HG02610 (cell line): ENCODE measurements at regions not wholly inside any gene's neighbourhood (a gene's known extent, or its start where the extent isn't known, plus 50 kb on each side); places are given as distances from the start of the nearest gene placed in this dataset.
"Not testable (repeated sequence)": the region's sequence is repeated elsewhere in the genome, so short reads cannot be mapped to it uniquely, and the experiment has no call there.

Experiments
- ATAC-seq: cut with Tn5 transposase; IDR thresholded peaks from one replicate; pipeline ENCODE4 v1.9.1; 2021; ENCODE audit warnings: mild to moderate bottlenecking, moderate library complexity; ENCODE audit not compliant: unreplicated experiment

DNA sequence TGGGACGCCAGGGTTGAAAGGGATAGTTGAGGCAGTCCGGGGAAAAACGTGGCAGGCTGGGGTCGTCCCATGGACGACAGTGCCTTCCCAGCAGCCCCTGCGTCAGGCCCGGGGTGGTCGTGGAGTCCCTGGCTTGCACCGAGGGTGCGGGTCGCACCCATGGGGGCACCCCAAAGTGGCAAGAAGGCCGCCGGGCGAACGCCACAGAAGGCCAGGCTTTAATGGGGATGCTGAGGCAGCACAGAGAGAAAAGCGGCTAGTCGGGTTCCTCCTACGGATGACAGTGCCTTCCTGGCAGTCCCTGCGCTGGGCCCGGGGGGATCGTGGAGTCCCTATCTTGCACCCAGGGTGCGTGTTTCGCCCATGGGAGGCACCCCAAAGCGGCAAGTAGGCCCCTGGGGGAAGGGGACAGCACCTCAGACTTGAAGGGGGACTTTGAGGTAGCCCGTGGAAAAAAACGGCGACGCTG lies 158.6 kb upstream of the ALG10B start:
- ATAC-seq: no peak

GRCh38 chr12:38158428-38159091 lies 158.0 kb upstream of the ALG10B start:
- no peak for ATAC-seq

- ATAC-seq: no peak
Observed at GRCh38 chr12:38159092-38159551, 157.5 kb upstream of the ALG10B start.

DNA sequence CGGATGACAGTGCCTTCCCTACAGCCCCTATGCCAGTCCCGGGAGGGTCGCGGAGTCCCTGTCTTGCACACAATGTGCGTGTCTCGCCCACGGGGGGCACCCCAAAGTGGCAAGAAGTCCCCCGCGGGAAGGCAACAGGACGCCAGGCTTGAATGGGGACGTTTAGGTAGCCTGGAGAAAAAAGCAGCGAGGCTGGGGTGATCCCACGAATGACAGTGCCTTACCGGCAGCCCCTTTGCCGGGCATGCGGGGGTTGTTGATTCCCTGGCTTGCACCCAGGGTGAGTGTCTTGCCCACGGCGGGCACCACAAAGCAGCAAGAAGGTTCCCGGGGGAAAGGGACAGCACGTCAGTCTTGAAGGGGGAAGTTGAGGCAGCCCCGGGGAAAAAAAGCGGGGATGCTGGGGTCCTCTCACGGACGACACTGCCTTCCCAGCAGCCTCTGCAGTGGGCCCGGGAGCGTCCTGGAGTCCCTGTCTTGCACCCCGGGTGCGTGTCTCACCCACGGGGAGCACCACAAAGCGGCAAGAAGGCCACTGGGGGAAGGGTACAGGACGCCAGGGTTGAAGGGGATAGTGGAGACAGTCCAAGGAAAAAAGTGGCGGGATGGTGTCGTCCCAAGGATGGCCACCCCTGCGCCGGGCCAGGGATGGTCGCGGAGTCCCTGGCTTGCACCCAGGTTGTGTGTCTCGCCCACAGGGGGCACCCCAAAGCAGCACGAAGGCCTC lies 156.8 kb upstream of the ALG10B start:
- no peak for ATAC-seq

DNA sequence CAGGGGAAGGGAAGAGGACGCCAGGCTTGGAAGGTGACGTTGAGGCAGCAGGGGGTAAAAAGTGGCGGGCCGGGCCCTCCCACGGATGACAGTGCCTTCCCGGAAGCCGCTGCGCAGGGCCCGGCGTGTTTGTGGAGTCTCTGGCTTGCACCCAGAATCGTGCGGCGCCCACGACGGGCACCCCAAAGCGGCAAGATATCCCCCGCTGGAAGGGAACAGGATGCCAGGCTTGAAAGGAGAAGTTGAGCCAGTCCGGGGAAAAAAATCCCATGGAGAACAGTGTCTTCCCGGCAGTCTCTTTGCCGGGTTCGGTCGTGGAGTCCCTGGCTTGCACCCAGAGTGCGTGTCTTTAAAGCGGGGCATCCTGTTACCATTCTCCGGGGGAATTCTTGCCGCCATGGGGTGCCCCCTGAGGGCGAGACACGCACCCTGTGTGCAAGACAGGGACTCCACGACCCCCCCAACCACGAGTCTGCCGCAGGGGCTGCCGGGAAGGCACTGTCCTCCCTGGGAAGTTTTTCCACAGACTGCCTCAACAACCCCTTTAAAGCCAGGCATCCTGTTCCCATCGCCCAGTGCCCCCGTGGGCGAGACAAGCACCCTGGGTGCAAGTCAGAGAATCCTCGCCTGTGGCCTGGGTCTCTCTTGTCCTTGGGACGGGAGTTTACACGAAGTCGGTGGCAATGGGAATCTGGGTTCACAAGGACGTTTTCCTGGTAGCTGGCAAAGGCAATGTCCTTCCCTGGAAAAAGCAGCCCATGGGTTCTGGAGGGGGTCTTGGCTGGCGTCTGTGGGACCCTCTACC lies 156.1 kb upstream of the ALG10B start:
- no peak for ATAC-seq

DNA sequence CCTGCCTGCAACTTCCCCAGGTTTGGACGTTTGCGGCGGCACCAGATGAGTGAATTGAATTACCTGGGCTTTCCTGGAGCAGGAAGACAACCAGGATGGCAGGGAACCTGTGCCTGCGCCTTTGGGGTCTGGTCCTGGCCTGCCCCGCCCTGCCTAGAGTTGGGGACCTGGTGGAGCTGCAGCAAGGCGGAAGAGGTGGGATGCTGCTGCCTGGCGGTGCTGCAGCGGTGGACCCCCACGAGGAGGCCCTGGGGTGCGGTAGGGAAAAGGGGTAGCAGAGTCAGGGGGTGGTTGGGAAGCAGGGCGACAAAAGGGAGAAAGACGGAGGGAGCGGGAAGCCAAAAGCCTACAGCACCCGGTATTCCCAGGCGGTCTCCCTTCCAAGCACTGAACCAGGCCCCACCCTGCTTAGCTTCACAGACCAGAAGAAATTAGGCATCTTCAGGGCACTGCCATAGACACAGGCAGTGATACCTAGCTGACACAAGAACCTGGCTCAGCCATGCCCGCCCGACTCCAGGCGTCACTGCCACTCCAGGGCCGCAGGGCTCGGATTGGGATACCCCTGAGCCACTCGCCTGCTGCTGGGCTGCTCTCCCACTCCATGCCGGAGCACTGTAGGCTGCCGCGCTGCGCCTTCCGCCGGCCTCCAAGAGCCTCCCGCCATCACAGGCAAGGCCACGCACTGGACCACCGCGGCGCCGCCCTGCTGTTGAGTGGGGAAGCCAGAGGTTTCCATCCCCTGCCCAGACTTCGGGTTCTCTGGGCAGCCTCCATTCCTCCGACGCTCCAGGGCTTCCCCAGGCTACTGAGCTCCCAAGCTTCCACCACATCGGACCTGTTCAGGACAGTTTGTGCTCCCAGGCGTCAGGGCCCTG lies 155.2 kb upstream of the ALG10B start:
- no peak for ATAC-seq

DNA sequence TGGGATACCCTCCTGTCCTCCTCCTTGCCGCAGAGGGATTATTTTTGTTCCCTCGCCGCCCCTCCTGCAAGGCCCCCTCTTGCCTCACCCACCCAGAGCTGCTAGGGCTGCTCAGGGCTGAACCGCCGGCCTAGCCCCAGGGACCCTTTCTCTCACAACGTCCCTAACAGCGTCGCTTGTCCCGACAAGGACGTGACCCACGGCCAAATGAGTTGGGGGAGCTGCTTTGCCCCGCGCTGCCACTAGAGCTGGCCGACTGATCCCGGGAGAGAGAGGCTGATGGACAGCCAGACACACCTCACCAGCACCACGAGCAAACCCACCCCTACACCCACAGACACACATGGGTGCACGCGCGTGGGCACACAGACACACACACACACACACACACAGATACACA lies 154.6 kb upstream of the ALG10B start:
- no peak for ATAC-seq

DNA sequence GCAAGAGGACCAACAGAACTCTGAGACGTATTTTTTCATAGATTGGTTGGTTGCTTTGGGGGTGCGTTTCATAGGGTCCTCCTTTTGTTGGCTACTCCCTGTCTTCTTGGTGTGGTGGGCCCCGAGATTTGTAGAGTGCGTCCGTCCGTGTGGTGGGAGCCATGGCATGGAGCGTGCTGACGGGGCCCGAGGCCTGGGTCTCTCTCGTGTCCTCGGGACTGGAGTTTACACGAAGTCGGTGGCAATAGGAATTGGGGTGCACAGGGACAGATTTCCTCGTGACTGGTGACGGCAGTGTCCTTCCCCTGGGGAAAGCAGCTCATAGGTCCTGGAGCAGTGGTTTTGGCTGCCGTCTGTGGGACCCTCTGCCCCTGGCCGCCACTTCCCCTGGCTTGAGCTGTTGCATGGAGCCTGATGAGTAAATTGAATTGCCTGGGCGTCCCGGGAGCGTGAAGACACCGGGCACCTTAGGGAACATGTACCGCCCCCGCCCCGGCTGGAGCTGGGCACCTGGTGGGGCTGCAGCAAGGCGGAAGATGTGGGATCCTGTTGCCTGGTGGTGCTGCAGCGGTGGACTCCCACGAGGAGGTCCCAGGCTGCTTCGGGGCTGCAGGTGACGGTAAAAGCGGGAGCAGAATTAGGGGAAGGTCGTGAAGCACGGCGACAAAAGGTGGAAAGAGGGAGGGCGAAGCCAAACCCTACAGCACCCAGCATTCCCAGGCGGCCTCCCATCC lies 153.7 kb upstream of the ALG10B start:
- no peak for ATAC-seq

DNA sequence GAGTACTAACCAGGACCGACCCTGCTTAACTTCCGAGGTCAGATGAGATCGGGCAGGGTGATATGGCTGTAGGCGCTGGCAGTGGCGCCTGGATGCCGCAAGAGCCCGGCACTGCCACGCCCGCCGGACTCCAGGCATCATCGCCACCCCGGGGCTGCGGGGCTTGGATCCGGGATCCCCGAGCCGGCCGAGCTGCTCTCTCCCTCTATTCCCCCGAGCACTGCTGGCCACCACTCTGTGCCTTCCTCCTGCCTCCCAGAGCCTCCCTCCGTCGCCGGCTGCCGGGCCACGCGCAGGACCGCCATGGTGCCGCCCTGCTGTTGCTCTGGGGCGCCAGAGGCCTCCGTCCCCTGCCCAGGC lies 153.2 kb upstream of the ALG10B start:
- no peak for ATAC-seq

DNA sequence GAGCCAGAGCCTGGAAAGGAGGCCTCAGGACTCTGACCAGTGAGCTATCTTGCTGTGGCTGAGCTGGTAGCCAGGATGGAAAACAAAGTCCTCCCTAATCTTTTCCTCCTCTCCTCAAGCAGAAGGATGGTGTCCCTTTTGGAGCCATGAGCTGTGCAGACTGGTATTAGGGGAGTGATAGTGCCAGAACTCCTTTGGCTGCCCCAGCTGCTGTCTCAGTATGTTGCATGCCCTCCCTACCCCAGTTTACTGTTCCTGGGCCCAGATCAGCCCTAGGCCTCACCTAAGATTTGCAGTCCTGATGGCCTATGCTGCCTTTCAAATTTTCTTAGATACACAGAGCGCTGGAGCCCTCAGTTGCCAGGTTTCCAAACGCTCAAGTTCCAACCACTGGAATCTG lies 150.3 kb upstream of the ALG10B start:
- ATAC-seq: no peak

DNA sequence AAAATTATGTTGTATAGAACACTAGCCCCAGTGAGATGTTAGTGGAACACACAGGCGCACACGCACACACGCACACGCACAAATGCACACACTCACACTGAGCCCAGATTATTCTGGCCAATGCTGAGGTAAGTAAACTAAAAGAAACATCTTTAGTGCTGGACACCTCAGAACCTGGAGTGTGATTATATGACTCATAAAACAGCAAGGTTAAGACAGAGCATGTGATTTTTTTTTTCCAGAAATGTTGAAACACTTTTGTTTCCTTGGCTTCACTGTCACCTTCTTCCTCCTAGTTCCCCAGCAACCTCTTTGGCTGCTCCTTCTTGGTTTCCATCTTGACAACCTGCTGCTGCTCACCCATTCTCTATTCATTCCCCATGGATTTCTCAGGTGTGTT lies 141.0 kb upstream of the ALG10B start:
- ATAC-seq: no peak

- not testable (repeated sequence) for ATAC-seq
Observed at GRCh38 chr12:38183617-38184016, 133.0 kb upstream of the ALG10B start.

GRCh38 chr12:38197286-38197685 lies 119.3 kb upstream of the ALG10B start:
- ATAC-seq: not testable (repeated sequence)

DNA sequence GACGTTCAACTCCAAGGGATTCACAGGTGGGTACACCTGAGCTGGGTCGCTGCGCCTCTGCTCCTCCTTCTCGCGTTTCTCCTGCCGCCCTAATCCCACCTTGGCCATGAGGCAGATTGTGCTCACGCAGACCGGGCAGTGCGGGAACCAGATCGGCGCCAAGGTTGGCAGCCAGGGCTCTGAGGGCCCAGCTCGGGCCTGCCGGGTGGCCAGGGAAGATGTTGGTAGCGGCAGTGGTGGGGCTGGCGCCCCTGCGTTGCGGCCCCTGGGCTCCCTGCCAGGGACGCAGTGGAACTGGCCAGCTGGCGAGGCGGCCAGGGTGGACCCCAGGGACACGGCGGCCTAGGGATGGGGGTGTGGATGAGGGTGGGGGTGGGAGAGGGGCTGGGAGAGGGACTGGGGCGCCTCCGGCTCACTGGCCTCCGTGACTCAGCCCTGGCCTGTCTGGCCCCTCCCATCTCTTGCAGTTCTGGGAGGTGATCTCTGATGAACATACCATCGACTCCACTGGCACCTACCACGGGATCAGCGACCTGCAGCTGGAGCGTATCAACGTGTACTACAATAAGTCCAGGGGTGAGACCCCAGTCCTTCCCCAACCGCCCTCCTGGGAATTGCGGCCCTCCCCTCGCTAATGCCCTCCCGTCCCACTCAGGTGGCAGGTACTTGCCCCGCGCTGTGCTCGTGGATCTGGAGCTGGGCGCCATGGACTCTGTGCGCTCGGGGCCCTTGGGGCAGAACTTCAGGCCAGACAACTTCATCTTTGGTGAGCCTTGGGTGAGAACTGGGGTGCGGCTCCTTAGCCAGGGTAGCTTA lies 114.9 kb upstream of the ALG10B start:
- no peak for ATAC-seq

DNA sequence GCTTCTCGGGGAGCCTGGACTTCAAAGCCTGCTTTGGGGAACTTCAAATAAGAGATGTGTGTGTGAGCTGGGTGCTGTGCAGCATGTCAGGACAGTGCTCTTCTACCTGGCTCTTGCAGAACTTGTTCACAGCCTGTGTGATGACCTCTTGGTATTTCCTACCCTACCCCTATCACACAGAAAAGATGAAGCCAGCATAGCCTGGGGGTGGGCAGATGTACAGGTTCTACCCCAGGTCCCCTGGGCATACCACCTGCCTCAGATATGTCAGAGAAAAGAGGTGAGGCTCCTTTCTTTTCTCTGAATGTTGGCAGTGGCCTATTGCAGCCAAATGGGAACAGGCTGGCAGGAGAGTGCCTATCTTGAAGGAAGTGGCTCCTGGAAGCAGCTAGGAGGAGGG lies 111.7 kb upstream of the ALG10B start:
- no peak for ATAC-seq

DNA sequence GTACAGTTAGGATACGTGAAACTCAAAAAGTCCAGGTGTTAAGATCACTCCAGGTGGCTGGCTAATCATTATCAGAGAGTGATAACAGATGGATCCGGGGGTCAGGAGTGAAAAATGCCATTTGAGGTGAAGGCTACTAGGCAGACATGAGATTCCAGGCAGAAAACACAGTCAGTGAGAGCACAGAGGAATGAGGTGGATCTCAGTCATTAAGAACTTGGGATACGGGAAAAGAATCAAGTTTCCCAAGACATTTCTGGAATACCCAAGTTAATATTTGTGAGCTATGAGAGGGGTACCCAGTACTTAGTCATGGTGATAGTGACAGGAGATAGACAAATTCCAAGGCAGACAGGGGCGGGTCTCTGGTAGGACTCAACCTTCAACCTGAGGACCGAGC lies 94.6 kb upstream of the ALG10B start:
- no peak for ATAC-seq

DNA sequence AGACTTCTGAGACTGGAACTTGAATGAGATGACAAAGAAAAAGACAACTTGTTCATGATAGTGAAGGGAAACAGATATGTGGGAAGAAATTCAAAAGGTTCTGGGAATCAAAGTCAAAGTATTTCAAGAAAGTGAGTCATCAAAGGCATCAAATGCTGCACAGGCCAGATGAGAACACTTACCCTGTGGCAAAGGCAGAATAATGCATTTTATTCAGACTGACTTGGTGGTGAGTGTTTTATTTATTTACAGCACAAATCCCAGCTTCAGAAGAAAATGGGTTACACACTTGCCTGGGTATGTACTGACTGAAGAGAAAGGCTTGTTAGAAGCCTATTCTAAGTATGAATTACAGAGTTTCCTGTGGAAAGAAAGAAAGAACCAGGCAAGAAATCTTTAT lies 78.2 kb upstream of the ALG10B start:
- ATAC-seq: not testable (repeated sequence)

DNA sequence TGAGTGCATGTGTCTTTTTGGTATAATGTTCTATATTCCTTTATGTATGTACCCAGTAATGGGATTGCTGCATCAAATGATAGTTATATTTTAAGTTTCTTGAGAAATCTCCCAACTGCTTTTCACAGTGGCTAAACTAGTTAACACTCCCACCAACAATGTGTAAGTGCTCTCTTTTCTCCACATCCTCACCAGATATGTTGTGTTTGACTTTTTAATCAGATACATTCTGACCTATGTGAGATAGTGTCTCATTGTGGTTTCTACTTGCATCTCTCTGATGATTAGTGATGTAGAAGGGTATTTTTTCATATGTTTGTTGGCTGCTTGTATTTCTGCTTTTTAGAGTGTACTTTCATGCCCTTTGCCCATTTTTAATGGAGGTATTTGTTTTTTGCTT lies 62.8 kb upstream of the ALG10B start:
- ATAC-seq: no peak

DNA sequence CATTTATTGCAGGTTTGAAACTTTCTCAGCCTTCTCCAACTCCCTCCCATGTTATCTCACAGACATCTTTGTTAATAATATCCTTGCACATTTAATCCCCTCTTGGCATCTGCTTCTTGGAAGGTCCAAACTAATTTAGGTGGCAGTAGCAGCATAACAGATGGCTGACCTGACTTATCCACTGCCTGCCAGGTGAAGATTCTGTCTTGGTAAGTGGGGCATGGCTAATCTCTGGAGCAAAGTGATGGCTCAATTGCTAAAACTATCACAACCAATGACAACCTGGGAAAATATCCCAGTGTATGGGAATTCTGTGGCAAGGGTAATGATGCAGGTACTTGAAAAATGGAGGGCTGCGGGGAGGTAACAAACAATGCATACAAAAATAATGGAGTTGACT lies 58.2 kb upstream of the ALG10B start:
- no peak for ATAC-seq
